ENCODE measurements at regions not wholly inside any gene's neighbourhood (a gene's known extent, or its start where the extent isn't known, plus 50 kb on each side); places are given as distances from the start of the nearest gene placed in this dataset.
"Not testable (repeated sequence)": the region's sequence is repeated elsewhere in the genome, so short reads cannot be mapped to it uniquely, and the experiment has no call there.

DNA sequence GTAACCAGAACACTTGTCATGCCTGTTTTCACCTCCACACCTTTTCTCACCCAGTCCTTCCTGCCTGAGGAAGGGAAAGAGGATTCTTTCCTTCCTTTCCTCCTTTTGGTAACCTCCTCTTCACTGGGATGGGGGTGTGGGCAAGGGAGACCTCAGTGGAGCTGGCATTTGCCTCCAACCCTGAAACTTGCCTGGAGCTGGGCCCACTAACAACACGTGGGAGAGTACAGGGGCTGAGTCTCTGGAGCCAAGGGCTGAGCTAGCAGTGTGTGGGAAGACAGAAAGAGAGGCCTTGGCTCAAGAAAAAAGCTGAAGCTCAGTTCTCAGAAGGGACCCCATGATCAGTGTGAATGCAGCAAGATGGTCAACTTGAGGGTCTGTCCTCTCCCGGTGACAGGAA lies 86.6 kb upstream of the SLC6A11 start:
- H3K4me3 ChIP-seq: no peak overlapping the region
- H3K4me1 ChIP-seq: no peaks in the 10 kb centered on the region
- TF ChIP-seq, protein P1, sequence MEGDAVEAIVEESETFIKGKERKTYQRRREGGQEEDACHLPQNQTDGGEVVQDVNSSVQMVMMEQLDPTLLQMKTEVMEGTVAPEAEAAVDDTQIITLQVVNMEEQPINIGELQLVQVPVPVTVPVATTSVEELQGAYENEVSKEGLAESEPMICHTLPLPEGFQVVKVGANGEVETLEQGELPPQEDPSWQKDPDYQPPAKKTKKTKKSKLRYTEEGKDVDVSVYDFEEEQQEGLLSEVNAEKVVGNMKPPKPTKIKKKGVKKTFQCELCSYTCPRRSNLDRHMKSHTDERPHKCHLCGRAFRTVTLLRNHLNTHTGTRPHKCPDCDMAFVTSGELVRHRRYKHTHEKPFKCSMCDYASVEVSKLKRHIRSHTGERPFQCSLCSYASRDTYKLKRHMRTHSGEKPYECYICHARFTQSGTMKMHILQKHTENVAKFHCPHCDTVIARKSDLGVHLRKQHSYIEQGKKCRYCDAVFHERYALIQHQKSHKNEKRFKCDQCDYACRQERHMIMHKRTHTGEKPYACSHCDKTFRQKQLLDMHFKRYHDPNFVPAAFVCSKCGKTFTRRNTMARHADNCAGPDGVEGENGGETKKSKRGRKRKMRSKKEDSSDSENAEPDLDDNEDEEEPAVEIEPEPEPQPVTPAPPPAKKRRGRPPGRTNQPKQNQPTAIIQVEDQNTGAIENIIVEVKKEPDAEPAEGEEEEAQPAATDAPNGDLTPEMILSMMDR (IDR thresholded peaks at IDR 0.05): no peak
- TF ChIP-seq POLR2A (IDR thresholded peaks at IDR 0.05) (no peak), EP300 (IDR thresholded peaks at IDR 0.05) (no peak), POLR2AphosphoS5 (IDR thresholded peaks at IDR 0.05) (no peak)
- 83 to 90% methylated on average over 1 of the region's 2 CpGs for WGBS, 2 donors (ENCODE audit: low coverage in 1 of 2)
- no peak for ATAC-seq
- H3K36me3 ChIP-seq: no peaks in the 10 kb centered on the region
- peaks cover 0 to 23% (median 0%) of the 10 kb centered on the region in 3 donors for H3K9me3 ChIP-seq
- no peak overlapping the region for H3K27ac ChIP-seq
- peaks cover 34% of the 10 kb centered on the region for H3K27me3 ChIP-seq

DNA sequence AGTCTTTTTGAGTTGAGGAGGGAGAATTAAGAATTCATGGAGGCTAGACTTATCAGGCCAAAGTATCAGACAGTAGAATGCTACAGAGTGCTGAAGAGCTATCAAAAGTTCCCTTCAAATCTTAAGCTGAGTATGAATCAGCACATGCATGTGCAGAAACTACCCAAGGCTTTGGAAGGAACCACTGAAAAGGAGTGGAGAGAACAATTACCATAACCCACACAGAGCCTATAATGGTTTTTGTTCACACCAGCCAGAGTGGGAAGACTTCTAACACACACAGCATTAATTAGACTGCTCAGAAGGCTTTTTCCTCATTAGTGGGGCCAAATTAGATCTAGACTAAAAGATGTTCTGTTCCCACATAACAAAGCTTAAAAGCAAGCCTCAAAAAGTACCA lies 83.7 kb upstream of the SLC6A11 start:
- Histone ChIP-seq H3K4me3 (no peak overlapping the region), H3K27me3 (peaks cover 38% of the 10 kb centered on the region), H3K9me3 (peaks cover 0 to 23% (median 0%) of the 10 kb centered on the region in 3 donors), H3K4me1 (no peaks in the 10 kb centered on the region), H3K36me3 (no peaks in the 10 kb centered on the region), H3K27ac (no peak overlapping the region)
- TF ChIP-seq POLR2A (IDR thresholded peaks at IDR 0.05) (no peak), POLR2AphosphoS5 (IDR thresholded peaks at IDR 0.05) (no peak), EP300 (IDR thresholded peaks at IDR 0.05) (no peak)
- TF ChIP-seq, protein P1 (IDR thresholded peaks at IDR 0.05): no peak
- ATAC-seq: no peak

DNA sequence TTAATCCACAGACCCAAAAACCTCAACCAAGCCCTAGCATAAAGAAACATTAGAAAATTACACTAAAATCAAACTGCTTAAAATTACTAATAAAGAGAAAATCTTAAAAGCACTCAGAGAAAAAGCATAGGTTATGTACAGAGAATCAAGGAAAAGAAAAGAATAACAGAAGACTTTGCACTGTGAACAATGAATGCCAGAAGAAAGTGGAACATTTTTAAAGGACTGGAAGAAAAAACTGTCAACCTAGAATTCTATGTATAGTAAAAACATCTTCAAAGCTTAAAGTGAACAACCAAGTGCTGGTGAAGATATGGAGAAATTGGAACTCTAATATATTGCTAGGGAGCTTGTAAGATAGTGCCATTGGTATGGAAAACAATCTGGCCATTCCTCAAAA lies 82.7 kb upstream of the SLC6A11 start:
- H3K4me3 ChIP-seq: no peak overlapping the region
- TF ChIP-seq POLR2A (IDR thresholded peaks at IDR 0.05): no peak
- TF ChIP-seq EP300 (IDR thresholded peaks at IDR 0.05): no peak
- TF ChIP-seq POLR2AphosphoS5 (IDR thresholded peaks at IDR 0.05): no peak
- TF ChIP-seq, protein P1 (IDR thresholded peaks at IDR 0.05): no peak
- H3K36me3 ChIP-seq: no peaks in the 10 kb centered on the region
- H3K27me3 ChIP-seq: peaks cover 48% of the 10 kb centered on the region
- no peaks in the 10 kb centered on the region for H3K4me1 ChIP-seq
- H3K27ac ChIP-seq: no peak overlapping the region
- no peak for ATAC-seq
- H3K9me3 ChIP-seq: peaks cover 0 to 23% (median 0%) of the 10 kb centered on the region in 3 donors

DNA sequence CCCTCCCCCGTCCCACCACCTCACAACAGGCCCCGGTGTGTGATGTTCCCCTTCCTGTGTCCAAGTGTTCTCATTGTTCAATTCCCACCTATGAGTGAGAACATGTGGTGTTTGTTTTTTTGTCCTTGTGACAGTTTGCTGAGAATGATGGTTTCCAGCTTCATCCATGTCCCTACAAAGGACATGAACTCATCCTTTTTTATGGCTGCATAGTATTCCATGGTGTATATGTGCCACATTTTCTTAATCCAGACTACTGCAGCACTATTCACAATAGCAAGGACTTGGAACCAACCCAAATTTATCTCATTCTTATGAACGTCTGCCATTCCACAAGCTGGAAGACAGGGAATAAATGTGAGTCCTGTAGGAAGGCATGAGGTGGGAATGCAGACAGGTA lies 79.6 kb upstream of the SLC6A11 start:
- peaks cover 0 to 23% (median 0%) of the 10 kb centered on the region in 3 donors for H3K9me3 ChIP-seq
- H3K27me3 ChIP-seq: peaks cover 56% of the 10 kb centered on the region
- H3K4me1 ChIP-seq, H3K36me3 ChIP-seq, ATAC-seq, H3K4me3 ChIP-seq, H3K27ac ChIP-seq: not testable (repeated sequence)
- WGBS, 2 donors (ENCODE audit: low coverage in 1 of 2): 72 to 93% methylated on average over 2 to 3 of the region's 3 CpGs

DNA sequence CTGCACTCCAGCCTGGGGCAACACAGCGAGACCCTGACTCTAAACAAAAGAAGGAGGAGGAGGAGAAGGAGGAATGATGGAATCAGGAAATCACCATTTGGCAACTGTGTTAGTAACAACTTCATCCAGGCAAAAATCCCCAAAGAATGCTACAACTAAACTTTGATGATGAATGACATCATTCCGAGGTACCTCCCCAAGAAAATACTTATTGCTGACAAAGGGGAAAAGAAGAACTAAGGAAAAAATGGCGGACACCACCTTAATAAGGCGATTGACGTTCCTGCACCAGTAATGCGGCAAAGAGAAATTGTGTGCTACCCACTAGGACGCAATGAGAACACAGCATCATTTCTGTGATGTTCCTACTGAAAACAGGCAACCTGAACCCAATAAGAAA lies 78.2 kb upstream of the SLC6A11 start:
- TF ChIP-seq, protein P1 (IDR thresholded peaks at IDR 0.05): no peak
- TF ChIP-seq POLR2A (IDR thresholded peaks at IDR 0.05): no peak
- no peak for TF ChIP-seq POLR2AphosphoS5 (IDR thresholded peaks at IDR 0.05)
- TF ChIP-seq EP300 (IDR thresholded peaks at IDR 0.05): no peak
- 82 to 90% methylated on average over 4 to 6 of the region's 7 CpGs for WGBS, 2 donors (ENCODE audit: low coverage in 1 of 2)
- no peak for ATAC-seq
- Histone ChIP-seq H3K4me1 (peaks cover 0 to 9% (median 3%) of the 10 kb centered on the region in 3 donors), H3K27me3 (peaks cover 63% of the 10 kb centered on the region), H3K9me3 (peaks cover 0 to 16% (median 0%) of the 10 kb centered on the region in 3 donors), H3K36me3 (no peaks in the 10 kb centered on the region), H3K4me3 (no peak overlapping the region), H3K27ac (no peak overlapping the region)

All from gastroesophageal sphincter (tissue), 4 donors.